ENCODE measurements at regions not wholly inside any gene's neighbourhood (a gene's known extent, or its start where the extent isn't known, plus 50 kb on each side); places are given as distances from the start of the nearest gene placed in this dataset.

GRCh38 chr7:52233248-52233647 lies 802.2 kb upstream of the POM121L12 start:
- DNase-seq = no peak
- no peaks in the 10 kb centered on the region for H3K9me3 ChIP-seq
- WGBS (ENCODE audit: insufficient coverage, low coverage, low lambda C conversion rate, missing lambda C conversion rate) = 72% methylated on average over 2 of the region's 2 CpGs
- no peaks in the 10 kb centered on the region for H3K36me3 ChIP-seq
- no peaks in the 10 kb centered on the region for H3K4me1 ChIP-seq
- no peaks in the 10 kb centered on the region for H3K27me3 ChIP-seq
- no peak overlapping the region for H3K4me3 ChIP-seq
- ATAC-seq = no peak
- TF ChIP-seq CTCF (IDR thresholded peaks at IDR 0.05) = no peak
- TF ChIP-seq POLR2A (IDR thresholded peaks at IDR 0.05) = no peak
- no peak overlapping the region for H3K27ac ChIP-seq
- intact Hi-C loops (cut with DNase I) = no loop called here

GRCh38 chr7:52211930-52212329 lies 823.5 kb upstream of the POM121L12 start:
- no peaks in the 10 kb centered on the region for H3K9me3 ChIP-seq
- no peaks in the 10 kb centered on the region for H3K27me3 ChIP-seq
- H3K36me3 ChIP-seq = no peaks in the 10 kb centered on the region
- no peak for ATAC-seq
- H3K27ac ChIP-seq = no peak overlapping the region
- WGBS (ENCODE audit: insufficient coverage, low coverage, low lambda C conversion rate, missing lambda C conversion rate) = 13% methylated on average over 1 of the region's 3 CpGs
- no peaks in the 10 kb centered on the region for H3K4me1 ChIP-seq
- intact Hi-C loops (cut with DNase I) = no loop called here
- DNase-seq = no peak
- TF ChIP-seq CTCF (IDR thresholded peaks at IDR 0.05) = no peak
- no peak for TF ChIP-seq POLR2A (IDR thresholded peaks at IDR 0.05)
- no peak overlapping the region for H3K4me3 ChIP-seq

GRCh38 chr7:52209614-52210013 lies 825.8 kb upstream of the POM121L12 start:
- Histone ChIP-seq H3K36me3 (no peaks in the 10 kb centered on the region), H3K4me1 (no peaks in the 10 kb centered on the region), H3K27ac (no peak overlapping the region), H3K27me3 (no peaks in the 10 kb centered on the region), H3K9me3 (no peaks in the 10 kb centered on the region), H3K4me3 (no peak overlapping the region)
- 44% methylated on average over 2 of the region's 2 CpGs for WGBS (ENCODE audit: insufficient coverage, low coverage, low lambda C conversion rate, missing lambda C conversion rate)
- no peak for DNase-seq
- TF ChIP-seq POLR2A (IDR thresholded peaks at IDR 0.05) = no peak
- TF ChIP-seq CTCF (IDR thresholded peaks at IDR 0.05) = no peak
- intact Hi-C loops (cut with DNase I) = no loop called here
- no peak for ATAC-seq

GRCh38 chr7:52197221-52197620 lies 838.2 kb upstream of the POM121L12 start:
- no peaks in the 10 kb centered on the region for H3K4me1 ChIP-seq
- H3K4me3 ChIP-seq = no peak overlapping the region
- no peak for ATAC-seq
- no peak overlapping the region for H3K27ac ChIP-seq
- no peaks in the 10 kb centered on the region for H3K9me3 ChIP-seq
- no peak for DNase-seq
- intact Hi-C loops (cut with DNase I) = no loop called here
- H3K36me3 ChIP-seq = no peaks in the 10 kb centered on the region
- H3K27me3 ChIP-seq = no peaks in the 10 kb centered on the region
- no peak for TF ChIP-seq POLR2A (IDR thresholded peaks at IDR 0.05)
- no peak for TF ChIP-seq CTCF (IDR thresholded peaks at IDR 0.05)
- 13% methylated on average over 1 of the region's 1 CpG for WGBS (ENCODE audit: insufficient coverage, low coverage, low lambda C conversion rate, missing lambda C conversion rate)

- Histone ChIP-seq H3K36me3 (no peaks in the 10 kb centered on the region), H3K9me3 (no peaks in the 10 kb centered on the region), H3K4me1 (no peaks in the 10 kb centered on the region), H3K27ac (no peak overlapping the region), H3K4me3 (no peak overlapping the region), H3K27me3 (no peaks in the 10 kb centered on the region)
- DNase-seq = no peak
- TF ChIP-seq CTCF (IDR thresholded peaks at IDR 0.05) (no peak), POLR2A (IDR thresholded peaks at IDR 0.05) (no peak)
- WGBS (ENCODE audit: insufficient coverage, low coverage, low lambda C conversion rate, missing lambda C conversion rate) = 69% methylated on average over 4 of the region's 4 CpGs
- intact Hi-C loops (cut with DNase I) = no loop called here
- no peak for ATAC-seq
Measured at GRCh38 chr7:52195664-52196063, 839.8 kb upstream of the POM121L12 start.

All from right lobe of liver (tissue), 6 donors.